ENCODE measurements at regions not wholly inside any gene's neighbourhood (a gene's known extent, or its start where the extent isn't known, plus 50 kb on each side); places are given as distances from the start of the nearest gene placed in this dataset.

DNA sequence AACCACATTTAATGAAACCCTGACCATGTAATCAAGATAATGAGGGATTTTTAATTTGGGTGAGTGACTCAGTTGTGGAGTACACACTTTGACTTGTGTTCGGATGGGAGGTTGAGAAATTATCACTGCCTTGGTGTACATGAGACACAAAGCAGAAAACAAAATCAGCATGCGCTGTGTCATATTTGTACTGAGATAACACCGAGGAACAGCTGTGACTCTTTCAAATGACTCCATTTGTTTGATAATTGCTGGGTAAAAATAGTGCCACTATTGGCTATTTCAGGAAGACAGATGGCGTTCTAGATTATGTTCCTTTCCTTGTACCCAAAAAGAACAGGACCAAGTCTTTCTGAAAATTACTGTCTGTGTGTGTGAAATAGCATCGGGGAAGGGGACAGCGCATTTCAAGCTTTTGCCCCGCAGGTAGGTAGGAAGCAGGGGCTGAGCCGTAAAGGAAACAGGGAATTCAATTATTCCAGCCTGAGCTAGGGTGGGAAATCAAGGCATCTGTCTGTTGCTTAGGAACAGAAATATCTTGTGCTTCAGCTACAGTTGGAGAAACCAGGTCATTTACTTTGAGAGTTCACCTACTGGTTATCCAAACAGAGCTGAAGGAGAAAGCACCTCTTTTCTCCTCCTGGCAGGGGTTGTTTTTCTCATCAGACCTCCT lies 114.3 kb downstream of the SNAPC1 start:
- TF ChIP-seq MXI1 (IDR thresholded peaks at IDR 0.05; ENCODE audit: borderline replicate concordance, low read depth, low read length) (no peak), SMC3 (IDR thresholded peaks at IDR 0.05; ENCODE audit: low read depth, low read length) (no peak), POLR2A (IDR thresholded peaks at IDR 0.05; ENCODE audit: low read depth, low read length) (no peak), MAFK (IDR thresholded peaks at IDR 0.05; ENCODE audit: low read depth, low read length) (no peak), CEBPB (IDR thresholded peaks at IDR 0.05; ENCODE audit: low read depth, low read length) (no peak), BHLHE40 (IDR thresholded peaks at IDR 0.05; ENCODE audit: low read depth, low read length) (no peak), FOS (IDR thresholded peaks at IDR 0.05; ENCODE audit: low read depth, low read length) (no peak), MAZ (IDR thresholded peaks at IDR 0.05; ENCODE audit: borderline replicate concordance, low read depth, low read length) (no peak), RAD21 (IDR thresholded peaks at IDR 0.05; ENCODE audit: low read length) (no peak)
- TF ChIP-seq, protein P1, sequence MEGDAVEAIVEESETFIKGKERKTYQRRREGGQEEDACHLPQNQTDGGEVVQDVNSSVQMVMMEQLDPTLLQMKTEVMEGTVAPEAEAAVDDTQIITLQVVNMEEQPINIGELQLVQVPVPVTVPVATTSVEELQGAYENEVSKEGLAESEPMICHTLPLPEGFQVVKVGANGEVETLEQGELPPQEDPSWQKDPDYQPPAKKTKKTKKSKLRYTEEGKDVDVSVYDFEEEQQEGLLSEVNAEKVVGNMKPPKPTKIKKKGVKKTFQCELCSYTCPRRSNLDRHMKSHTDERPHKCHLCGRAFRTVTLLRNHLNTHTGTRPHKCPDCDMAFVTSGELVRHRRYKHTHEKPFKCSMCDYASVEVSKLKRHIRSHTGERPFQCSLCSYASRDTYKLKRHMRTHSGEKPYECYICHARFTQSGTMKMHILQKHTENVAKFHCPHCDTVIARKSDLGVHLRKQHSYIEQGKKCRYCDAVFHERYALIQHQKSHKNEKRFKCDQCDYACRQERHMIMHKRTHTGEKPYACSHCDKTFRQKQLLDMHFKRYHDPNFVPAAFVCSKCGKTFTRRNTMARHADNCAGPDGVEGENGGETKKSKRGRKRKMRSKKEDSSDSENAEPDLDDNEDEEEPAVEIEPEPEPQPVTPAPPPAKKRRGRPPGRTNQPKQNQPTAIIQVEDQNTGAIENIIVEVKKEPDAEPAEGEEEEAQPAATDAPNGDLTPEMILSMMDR (conservative IDR thresholded peaks at IDR 0.05; ENCODE audit: low read depth, low read length) = no peak
- TF ChIP-seq, protein P2, sequence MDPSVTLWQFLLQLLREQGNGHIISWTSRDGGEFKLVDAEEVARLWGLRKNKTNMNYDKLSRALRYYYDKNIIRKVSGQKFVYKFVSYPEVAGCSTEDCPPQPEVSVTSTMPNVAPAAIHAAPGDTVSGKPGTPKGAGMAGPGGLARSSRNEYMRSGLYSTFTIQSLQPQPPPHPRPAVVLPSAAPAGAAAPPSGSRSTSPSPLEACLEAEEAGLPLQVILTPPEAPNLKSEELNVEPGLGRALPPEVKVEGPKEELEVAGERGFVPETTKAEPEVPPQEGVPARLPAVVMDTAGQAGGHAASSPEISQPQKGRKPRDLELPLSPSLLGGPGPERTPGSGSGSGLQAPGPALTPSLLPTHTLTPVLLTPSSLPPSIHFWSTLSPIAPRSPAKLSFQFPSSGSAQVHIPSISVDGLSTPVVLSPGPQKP (IDR thresholded peaks at IDR 0.05; ENCODE audit: borderline replicate concordance, low read depth, low read length) = no peak

Data from IMR-90 (cell line).